OCI-LY7 (cell line): ENCODE measurements at regions not wholly inside any gene's neighbourhood (a gene's known extent, or its start where the extent isn't known, plus 50 kb on each side); places are given as distances from the start of the nearest gene placed in this dataset.

Source experiments
- CTCF ChIP-seq: fragments of 200-600 bp; sonication (generic); conservative IDR thresholded peaks from 2 replicates; pipeline ENCODE4 v1.5.1; 2014; ENCODE audit warnings: mild to moderate bottlenecking, antibody characterized with exemption, low read length, moderate library complexity, mixed read lengths
- EZH2phosphoT487 ChIP-seq: fragments of 200-600 bp; sonication (generic); IDR thresholded peaks from 2 replicates; pipeline ENCODE4 v1.6.1; 2018; ENCODE audit warnings: low read depth, borderline replicate concordance, mild to moderate bottlenecking, mixed run types, antibody characterized with exemption, low read length, moderate library complexity, mixed read lengths

DNA sequence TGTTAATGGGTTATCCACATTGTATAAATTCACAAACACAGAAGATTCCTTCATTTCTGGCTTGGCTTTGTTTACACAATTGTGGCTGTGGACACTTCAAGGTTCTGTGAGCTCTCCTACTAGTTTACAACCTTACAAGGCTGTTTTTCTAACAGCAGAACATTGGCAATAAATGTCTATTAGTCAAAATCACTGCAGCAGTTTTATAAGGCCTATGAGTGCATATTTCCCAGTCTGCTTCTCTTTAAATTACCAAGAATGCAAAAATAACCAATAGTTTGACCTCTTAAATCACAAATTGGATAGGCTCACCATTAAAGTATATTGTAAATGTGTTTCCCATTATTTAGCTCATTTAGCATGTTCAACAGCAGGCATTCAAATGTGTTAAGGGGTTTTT, 239.2 kb downstream of the DKK2 start:
- TF ChIP-seq CTCF (no peak), EZH2phosphoT487 (no peak)
